ENCODE measurements at regions not wholly inside any gene's neighbourhood (a gene's known extent, or its start where the extent isn't known, plus 50 kb on each side); places are given as distances from the start of the nearest gene placed in this dataset.

DNA sequence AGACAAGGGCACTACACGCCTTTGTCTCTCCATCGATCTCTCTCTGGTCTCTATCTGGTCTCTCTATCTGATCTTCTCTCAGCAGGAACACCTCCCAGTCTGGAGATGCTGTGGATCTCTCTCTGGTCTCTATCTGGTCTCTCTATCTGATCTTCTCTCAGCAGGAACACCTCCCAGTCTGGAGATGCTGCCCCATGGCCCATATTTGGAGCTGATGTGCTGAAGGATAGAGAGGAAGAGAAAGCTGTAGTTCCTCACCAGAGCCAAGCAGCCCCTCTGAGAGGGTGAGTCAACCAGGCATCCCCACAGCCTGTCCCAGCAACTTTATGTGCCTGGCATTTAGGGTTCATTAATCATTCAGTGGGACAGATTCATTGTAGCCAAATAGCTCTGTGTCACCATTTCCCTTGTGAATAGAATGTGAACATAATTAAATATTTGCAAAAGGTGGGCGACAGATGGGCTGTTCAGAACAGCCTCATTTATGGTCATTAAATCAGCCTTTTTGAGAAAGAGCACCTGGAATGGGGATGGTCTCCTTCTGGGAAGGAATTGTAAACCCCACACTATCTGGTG, 189.3 kb upstream of the MAST4 start:
- no TSS peak for BruUV-seq (replicated peaks)
- no peak overlapping the region for H3K27ac ChIP-seq (ENCODE audit: low read depth, low read length, poor library complexity, severe bottlenecking)

GRCh38 chr5:66407765-66408164, 188.4 kb upstream of the MAST4 start:
- no peaks in the 10 kb centered on the region for H3K4me1 ChIP-seq (ENCODE audit: insufficient read depth, low read length, poor library complexity, severe bottlenecking)
- no peaks in the 10 kb centered on the region for H4K20me1 ChIP-seq (ENCODE audit: insufficient read depth, low read length)
- no peaks in the 10 kb centered on the region for H3K9me2 ChIP-seq (ENCODE audit: insufficient read depth, low read length)
- ChIA-PET POLR2A (no interaction called here), CTCF (ENCODE audit: unreplicated experiment) (interaction anchor here (0.6 kb wide), 1 partner anchor 17 kb away, joined by 3 read pairs; no protein-coding TSS in a partner anchor)
- H3K4me3 ChIP-seq (ENCODE audit: low read depth, low read length, poor library complexity, severe bottlenecking): no peak overlapping the region
- H3K27ac ChIP-seq (ENCODE audit: low read depth, low read length, poor library complexity, severe bottlenecking): no peak overlapping the region
- no TSS peak for BruUV-seq (replicated peaks)
- no peaks in the 10 kb centered on the region for H3K9me3 ChIP-seq (ENCODE audit: low read length)
- no peak overlapping the region for H3K4me2 ChIP-seq (ENCODE audit: low read length)
- TF ChIP-seq, protein P1, sequence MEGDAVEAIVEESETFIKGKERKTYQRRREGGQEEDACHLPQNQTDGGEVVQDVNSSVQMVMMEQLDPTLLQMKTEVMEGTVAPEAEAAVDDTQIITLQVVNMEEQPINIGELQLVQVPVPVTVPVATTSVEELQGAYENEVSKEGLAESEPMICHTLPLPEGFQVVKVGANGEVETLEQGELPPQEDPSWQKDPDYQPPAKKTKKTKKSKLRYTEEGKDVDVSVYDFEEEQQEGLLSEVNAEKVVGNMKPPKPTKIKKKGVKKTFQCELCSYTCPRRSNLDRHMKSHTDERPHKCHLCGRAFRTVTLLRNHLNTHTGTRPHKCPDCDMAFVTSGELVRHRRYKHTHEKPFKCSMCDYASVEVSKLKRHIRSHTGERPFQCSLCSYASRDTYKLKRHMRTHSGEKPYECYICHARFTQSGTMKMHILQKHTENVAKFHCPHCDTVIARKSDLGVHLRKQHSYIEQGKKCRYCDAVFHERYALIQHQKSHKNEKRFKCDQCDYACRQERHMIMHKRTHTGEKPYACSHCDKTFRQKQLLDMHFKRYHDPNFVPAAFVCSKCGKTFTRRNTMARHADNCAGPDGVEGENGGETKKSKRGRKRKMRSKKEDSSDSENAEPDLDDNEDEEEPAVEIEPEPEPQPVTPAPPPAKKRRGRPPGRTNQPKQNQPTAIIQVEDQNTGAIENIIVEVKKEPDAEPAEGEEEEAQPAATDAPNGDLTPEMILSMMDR (conservative IDR thresholded peaks at IDR 0.05; ENCODE audit: low read length): no peak
- TF ChIP-seq EZH2phosphoT487 (IDR thresholded peaks at IDR 0.05; ENCODE audit: borderline replicate concordance, low read depth, low read length): no peak
- no peaks in the 10 kb centered on the region for H3K36me3 ChIP-seq (ENCODE audit: insufficient read depth, low read length)
- DNase-seq (ENCODE audit: low spot score): no peak
- intact Hi-C loops (cut with micrococcal nuclease; ENCODE audit: unreplicated experiment): no loop called here
- H2AFZ ChIP-seq (ENCODE audit: low read length): no peak overlapping the region
- no peaks in the 10 kb centered on the region for H3K79me2 ChIP-seq (ENCODE audit: insufficient read depth, low read depth, low read length)

More for the DNA sequence above, 189.3 kb upstream of the MAST4 start:
- no peaks in the 10 kb centered on the region for H4K20me1 ChIP-seq (ENCODE audit: insufficient read depth, low read length)
- H3K4me3 ChIP-seq (ENCODE audit: low read depth, low read length, poor library complexity, severe bottlenecking): no peak overlapping the region
- no peaks in the 10 kb centered on the region for H3K79me2 ChIP-seq (ENCODE audit: insufficient read depth, low read depth, low read length)
- TF ChIP-seq, protein P1 (conservative IDR thresholded peaks at IDR 0.05; ENCODE audit: low read length): no peak
- no peak for TF ChIP-seq EZH2phosphoT487 (IDR thresholded peaks at IDR 0.05; ENCODE audit: borderline replicate concordance, low read depth, low read length)
- intact Hi-C loops (cut with micrococcal nuclease; ENCODE audit: unreplicated experiment): no loop called here
- no peak overlapping the region for H2AFZ ChIP-seq (ENCODE audit: low read length)
- no peaks in the 10 kb centered on the region for H3K36me3 ChIP-seq (ENCODE audit: insufficient read depth, low read length)
- ChIA-PET CTCF (ENCODE audit: unreplicated experiment) (no interaction called here), POLR2A (no interaction called here)
- DNase-seq (ENCODE audit: low spot score): no peak
- H3K9me2 ChIP-seq (ENCODE audit: insufficient read depth, low read length): no peaks in the 10 kb centered on the region
- no peaks in the 10 kb centered on the region for H3K9me3 ChIP-seq (ENCODE audit: low read length)
- H3K4me1 ChIP-seq (ENCODE audit: insufficient read depth, low read length, poor library complexity, severe bottlenecking): no peaks in the 10 kb centered on the region
- H3K4me2 ChIP-seq (ENCODE audit: low read length): no peak overlapping the region

DNA sequence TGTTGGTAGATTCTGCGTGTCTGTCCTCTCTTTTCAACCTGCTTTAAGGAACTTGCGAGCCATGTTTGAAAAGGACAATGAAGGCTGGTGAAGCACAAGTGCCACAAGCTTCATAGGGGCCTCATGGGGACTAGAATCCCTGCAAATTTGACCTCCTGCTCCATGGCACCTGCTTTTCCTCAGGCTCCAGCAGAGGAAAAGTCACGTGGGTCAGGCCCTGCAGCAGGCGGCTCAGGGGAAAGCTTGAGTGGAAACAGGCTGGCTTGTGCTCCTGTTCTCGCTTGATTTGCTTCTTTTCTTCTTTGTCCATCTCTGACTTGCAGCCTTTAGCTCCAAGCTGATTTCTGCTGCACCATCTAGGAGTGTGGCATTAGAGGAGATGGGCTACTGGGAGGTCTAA, 187.6 kb upstream of the MAST4 start:
- CTCF ChIA-PET (ENCODE audit: unreplicated experiment): interaction anchor here (0.5 kb wide), 1 partner anchor 887 kb away, joined by 3 read pairs; no protein-coding TSS in a partner anchor
- no peaks in the 10 kb centered on the region for H3K9me3 ChIP-seq (ENCODE audit: low read length)
- H3K9me2 ChIP-seq (ENCODE audit: insufficient read depth, low read length): no peaks in the 10 kb centered on the region
- POLR2A ChIA-PET: no interaction called here
- no peaks in the 10 kb centered on the region for H3K79me2 ChIP-seq (ENCODE audit: insufficient read depth, low read depth, low read length)
- H3K27ac ChIP-seq (ENCODE audit: low read depth, low read length, poor library complexity, severe bottlenecking): no peak overlapping the region
- no peak for DNase-seq (ENCODE audit: low spot score)
- H3K4me2 ChIP-seq (ENCODE audit: low read length): no peak overlapping the region
- H3K4me3 ChIP-seq (ENCODE audit: low read depth, low read length, poor library complexity, severe bottlenecking): no peak overlapping the region
- H4K20me1 ChIP-seq (ENCODE audit: insufficient read depth, low read length): no peaks in the 10 kb centered on the region
- no peaks in the 10 kb centered on the region for H3K4me1 ChIP-seq (ENCODE audit: insufficient read depth, low read length, poor library complexity, severe bottlenecking)
- no peak for TF ChIP-seq EZH2phosphoT487 (IDR thresholded peaks at IDR 0.05; ENCODE audit: borderline replicate concordance, low read depth, low read length)
- TF ChIP-seq, protein P1 (conservative IDR thresholded peaks at IDR 0.05; ENCODE audit: low read length): no peak
- no peaks in the 10 kb centered on the region for H3K36me3 ChIP-seq (ENCODE audit: insufficient read depth, low read length)
- no TSS peak for BruUV-seq (replicated peaks)
- intact Hi-C loops (cut with micrococcal nuclease; ENCODE audit: unreplicated experiment): no loop called here
- no peak overlapping the region for H2AFZ ChIP-seq (ENCODE audit: low read length)
